NCI-H146 treated with DMSO at 0.1 percent for 48 hours (cell line): ENCODE measurements at regions not wholly inside any gene's neighbourhood (a gene's known extent, or its start where the extent isn't known, plus 50 kb on each side); places are given as distances from the start of the nearest gene placed in this dataset.

Experiments
- DNase-seq: peaks from one replicate; lab custom pipeline; 2025; ENCODE audit not compliant: unreplicated experiment; lab: John Stamatoyannopoulos, UW

GRCh38 chr22:48594757-48595510 is 1232.7 kb downstream of the BRD1 start:
- no peak for DNase-seq

- no peak for DNase-seq
Observed at GRCh38 chr22:48594016-48594756, 1233.5 kb downstream of the BRD1 start.

- no peak for DNase-seq
Observed at GRCh38 chr22:48593551-48593950, 1234.1 kb downstream of the BRD1 start.

- no peak for DNase-seq
Observed at GRCh38 chr22:48592931-48593330, 1234.7 kb downstream of the BRD1 start.

- no peak for DNase-seq
Observed at GRCh38 chr22:48592488-48592887, 1235.2 kb downstream of the BRD1 start.

- no peak for DNase-seq
Observed at GRCh38 chr22:48592066-48592345, 1235.7 kb downstream of the BRD1 start.

GRCh38 chr22:48591286-48592065 is 1236.2 kb downstream of the BRD1 start:
- DNase-seq: no peak

GRCh38 chr22:48589901-48590300 is 1237.8 kb downstream of the BRD1 start:
- DNase-seq: no peak

GRCh38 chr22:48588878-48589450 is 1238.7 kb downstream of the BRD1 start:
- no peak for DNase-seq

GRCh38 chr22:48588151-48588877 is 1239.4 kb downstream of the BRD1 start:
- DNase-seq: no peak

GRCh38 chr22:48587236-48587865 is 1240.3 kb downstream of the BRD1 start:
- no peak for DNase-seq

GRCh38 chr22:48586799-48587185 is 1240.9 kb downstream of the BRD1 start:
- DNase-seq: no peak

- no peak for DNase-seq
Observed at GRCh38 chr22:48585916-48586798, 1241.5 kb downstream of the BRD1 start.

GRCh38 chr22:48584170-48584569 is 1243.5 kb downstream of the BRD1 start:
- DNase-seq: no peak

GRCh38 chr22:48581796-48582469 is 1245.7 kb downstream of the BRD1 start:
- DNase-seq: no peak

GRCh38 chr22:48581205-48581766 is 1246.4 kb downstream of the BRD1 start:
- no peak for DNase-seq

GRCh38 chr22:48580481-48580970 is 1247.1 kb downstream of the BRD1 start:
- DNase-seq: no peak

GRCh38 chr22:48579928-48580309 is 1247.8 kb downstream of the BRD1 start:
- no peak for DNase-seq
